AG09319 (cell line): ENCODE measurements at regions not wholly inside any gene's neighbourhood (a gene's known extent, or its start where the extent isn't known, plus 50 kb on each side); places are given as distances from the start of the nearest gene placed in this dataset.

Experiments
- DNase-seq: peaks from one replicate; pipeline ENCODE4 v3.0.0-alpha.2; 2010; ENCODE audit warnings: low read depth; ENCODE audit errors: extremely low read depth
- TF ChIP-seq, protein P1 (sequence below): IDR thresholded peaks from 2 replicates; pipeline ENCODE4 v1.5.1; 2011; ENCODE audit warnings: low read depth, mild to moderate bottlenecking, inconsistent platforms, low read length, moderate library complexity

DNA sequence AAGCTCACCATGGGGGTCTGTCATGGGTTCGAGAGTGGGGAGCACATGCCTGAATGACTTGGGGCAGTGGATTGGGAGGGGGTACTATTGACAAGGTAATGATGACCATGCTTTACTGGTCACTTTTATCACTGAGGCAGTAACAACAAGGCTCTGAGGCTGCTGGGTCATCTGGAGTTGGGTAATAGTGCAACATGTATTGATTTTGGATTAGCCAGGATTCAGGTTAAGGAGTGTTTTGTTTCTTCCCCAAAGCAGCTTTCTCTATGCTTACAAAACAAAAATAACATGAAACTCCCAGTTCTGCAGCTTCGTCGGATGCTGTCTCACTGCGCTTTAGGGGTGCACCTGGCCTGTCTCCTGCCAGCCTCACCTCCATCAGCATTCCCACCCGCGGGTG lies 155.3 kb downstream of the GADD45G start:
- DNase-seq: no peak
- TF ChIP-seq, protein P1, sequence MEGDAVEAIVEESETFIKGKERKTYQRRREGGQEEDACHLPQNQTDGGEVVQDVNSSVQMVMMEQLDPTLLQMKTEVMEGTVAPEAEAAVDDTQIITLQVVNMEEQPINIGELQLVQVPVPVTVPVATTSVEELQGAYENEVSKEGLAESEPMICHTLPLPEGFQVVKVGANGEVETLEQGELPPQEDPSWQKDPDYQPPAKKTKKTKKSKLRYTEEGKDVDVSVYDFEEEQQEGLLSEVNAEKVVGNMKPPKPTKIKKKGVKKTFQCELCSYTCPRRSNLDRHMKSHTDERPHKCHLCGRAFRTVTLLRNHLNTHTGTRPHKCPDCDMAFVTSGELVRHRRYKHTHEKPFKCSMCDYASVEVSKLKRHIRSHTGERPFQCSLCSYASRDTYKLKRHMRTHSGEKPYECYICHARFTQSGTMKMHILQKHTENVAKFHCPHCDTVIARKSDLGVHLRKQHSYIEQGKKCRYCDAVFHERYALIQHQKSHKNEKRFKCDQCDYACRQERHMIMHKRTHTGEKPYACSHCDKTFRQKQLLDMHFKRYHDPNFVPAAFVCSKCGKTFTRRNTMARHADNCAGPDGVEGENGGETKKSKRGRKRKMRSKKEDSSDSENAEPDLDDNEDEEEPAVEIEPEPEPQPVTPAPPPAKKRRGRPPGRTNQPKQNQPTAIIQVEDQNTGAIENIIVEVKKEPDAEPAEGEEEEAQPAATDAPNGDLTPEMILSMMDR: no peak

DNA sequence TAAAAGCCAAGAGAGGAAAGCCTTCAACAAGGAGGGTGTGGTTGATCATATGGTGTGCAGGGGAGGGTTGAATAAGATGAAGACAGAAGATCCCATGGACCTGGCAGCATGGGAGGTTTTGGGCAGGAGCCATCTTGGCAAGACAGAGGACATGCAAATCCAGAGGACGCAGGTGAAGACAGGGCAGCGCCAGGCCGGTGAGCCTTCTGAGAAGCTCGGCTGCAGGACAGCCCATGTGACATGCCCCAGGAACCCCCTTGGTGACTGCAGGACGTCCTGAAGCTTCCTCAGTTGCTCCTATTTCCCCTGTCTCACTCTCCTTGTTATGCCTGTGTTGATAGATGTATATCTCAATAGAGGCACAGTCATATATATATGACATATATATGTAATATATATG lies 159.4 kb downstream of the GADD45G start:
- DNase-seq: no peak
- TF ChIP-seq, protein P1: no peak

DNA sequence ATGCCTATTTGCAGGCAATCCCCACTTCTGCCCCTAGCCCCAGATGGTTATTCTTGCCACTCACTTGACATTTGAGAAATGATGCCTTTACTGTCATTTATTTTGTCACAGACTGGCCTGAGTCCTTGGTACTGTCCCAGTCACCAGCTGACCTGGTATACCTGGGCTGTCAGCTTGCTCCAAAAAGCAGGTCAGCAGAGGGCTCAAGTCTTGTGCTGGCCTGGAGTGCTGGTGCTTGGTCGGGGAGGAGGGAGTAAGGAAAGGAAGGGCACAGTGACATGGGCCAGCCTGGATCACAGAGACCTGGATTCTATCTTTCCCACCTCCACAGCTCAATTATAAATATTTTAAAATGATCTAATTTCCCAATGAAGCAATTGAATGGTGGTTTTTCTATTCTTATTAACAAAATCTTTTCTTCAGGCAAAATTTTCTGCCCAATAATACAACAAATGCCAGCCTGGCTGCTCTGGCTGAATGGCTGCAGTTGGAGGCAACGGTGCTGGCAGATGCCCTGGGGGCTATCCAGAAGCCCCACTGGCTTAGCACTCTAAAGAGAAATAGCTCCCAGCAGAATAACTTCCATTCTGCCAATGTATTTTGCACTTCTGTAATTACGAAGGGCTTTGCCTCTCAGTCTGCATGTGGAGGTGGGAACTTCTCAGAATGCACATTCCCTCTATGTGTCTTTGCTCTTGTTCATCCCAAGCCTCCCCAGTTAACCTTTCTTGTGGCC lies 160.6 kb downstream of the GADD45G start:
- TF ChIP-seq, protein P1: no peak
- DNase-seq: no peak

DNA sequence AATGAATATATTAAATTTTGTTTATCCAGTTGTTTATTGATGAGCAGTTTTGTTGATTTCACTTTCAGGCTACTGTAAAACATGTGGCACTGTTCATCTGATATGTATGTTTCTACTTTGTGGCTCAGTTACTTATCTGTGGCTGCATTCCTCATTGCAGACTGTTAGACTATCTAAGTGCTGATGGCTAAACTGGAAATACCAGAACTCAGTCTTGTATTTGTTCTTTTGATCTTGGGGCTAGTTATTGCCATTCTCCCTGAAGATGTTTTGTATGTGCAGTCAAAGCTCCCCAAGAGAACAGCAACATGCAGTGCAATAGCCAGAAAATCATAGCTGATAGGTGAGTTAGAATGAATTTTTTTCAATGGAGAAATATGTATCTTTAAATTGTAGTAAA lies 162.2 kb downstream of the GADD45G start:
- TF ChIP-seq, protein P1: no peak

DNA sequence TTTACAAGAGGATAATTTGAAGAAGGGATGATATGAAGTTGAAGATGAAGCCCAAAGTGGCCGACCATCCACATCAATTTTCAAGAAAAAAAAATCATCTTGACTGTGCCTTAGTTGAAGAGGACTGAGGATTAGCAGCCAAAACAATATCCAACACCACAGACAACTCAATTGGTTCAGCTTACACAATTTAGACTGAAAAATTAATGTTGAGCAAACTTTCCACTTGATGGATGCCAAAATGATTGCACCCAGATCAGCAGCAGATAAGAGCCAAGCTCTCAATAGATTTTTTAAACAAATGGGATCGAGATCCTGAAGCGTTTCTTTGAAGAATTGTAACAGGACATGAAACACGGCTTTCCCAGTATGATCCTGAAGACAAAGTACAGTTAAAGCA lies 163.2 kb downstream of the GADD45G start:
- TF ChIP-seq, protein P1: no peak
- DNase-seq: no peak

More for the DNA sequence above, 162.2 kb downstream of the GADD45G start:
- DNase-seq: no peak

DNA sequence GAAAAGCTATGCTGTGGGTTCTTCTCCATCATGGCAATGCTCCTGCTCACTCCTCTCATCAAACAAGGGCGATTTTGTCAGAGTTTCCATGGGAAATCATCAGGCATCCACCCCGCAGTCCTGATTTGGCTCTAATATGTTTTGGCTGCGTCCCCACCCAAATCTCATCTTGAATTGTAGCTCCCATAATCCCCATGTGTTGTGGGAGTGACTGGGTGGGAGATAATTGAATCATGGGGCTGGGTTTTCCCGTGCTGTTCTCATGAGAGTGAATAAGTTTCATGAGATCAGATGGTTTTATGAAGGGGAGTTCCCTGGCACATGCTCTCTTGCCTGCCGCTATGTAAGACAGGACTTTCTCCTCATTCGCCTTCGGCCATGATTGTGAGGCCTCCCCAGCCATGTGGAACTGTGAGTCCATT lies 163.8 kb downstream of the GADD45G start:
- TF ChIP-seq, protein P1: no peak
- no peak for DNase-seq

DNA sequence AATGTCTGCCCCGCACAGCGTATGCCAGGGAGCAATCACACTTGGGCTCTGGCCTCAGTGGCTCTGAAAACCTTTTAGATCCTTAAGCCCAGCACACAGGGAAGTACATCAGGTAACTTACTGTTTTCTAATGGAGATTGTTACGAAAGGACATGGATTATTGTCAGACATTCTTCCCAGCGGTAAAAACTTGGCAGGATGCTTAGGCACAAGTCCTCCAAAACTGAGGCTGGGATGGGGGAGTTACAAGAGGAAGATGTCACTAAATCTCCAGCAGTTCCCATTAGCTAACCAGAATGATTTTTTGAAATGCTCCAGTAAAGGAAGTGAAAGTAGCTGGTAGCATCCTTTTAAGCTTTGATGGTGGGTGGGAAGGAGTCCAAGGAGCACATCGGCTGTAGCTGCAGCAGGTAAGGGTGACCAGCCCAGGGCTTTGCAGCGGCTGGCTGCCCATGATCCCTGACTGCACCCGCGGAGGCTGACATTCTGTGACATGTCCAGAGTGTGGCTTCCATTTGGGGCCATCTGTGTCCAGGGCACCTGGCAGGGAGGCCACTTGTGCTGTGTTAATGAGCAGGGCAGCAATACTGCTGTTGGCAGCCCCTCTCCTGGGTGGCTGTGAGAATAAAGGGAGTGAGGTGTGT lies 165.8 kb downstream of the GADD45G start:
- TF ChIP-seq, protein P1: no peak
- DNase-seq: no peak
